Loucy (cell line): ENCODE measurements at regions not wholly inside any gene's neighbourhood (a gene's known extent, or its start where the extent isn't known, plus 50 kb on each side); places are given as distances from the start of the nearest gene placed in this dataset.

Source experiments
- H2AFZ ChIP-seq: fragments of 200-600 bp; sonication (generic); 2 replicates; pipeline ENCODE4 v1.6.0; 2016; ENCODE audit warnings: antibody characterized with exemption, mild to moderate bottlenecking, low read length, moderate library complexity
- H3F3A ChIP-seq: fragments of 200-600 bp; 2 replicates; pipeline ENCODE4 v1.6.0; 2016; ENCODE audit warnings: antibody characterized with exemption, low read depth, mild to moderate bottlenecking
- H3K27me3 ChIP-seq: fragments of 200-600 bp; sonication (generic); 2 replicates; pipeline ENCODE4 v1.6.1; 2014; ENCODE audit warnings: low read length, mild to moderate bottlenecking; ENCODE audit not compliant: insufficient read depth, poor library complexity, severe bottlenecking
- H3K36me3 ChIP-seq: fragments of 200-600 bp; sonication (generic); 2 replicates; pipeline ENCODE4 v1.6.1; 2016; ENCODE audit warnings: low read length; ENCODE audit not compliant: insufficient read depth
- H3K4me1 ChIP-seq: fragments of 200-600 bp; sonication (generic); 2 replicates; pipeline ENCODE4 v1.5.1; 2014; ENCODE audit warnings: low read length, mild to moderate bottlenecking; ENCODE audit not compliant: insufficient read depth, poor library complexity, severe bottlenecking
- H3K4me2 ChIP-seq: fragments of 200-600 bp; sonication (generic); 2 replicates; pipeline ENCODE4 v1.6.0; 2014; ENCODE audit warnings: antibody characterized with exemption, low read length, low read depth, mild to moderate bottlenecking; ENCODE audit not compliant: poor library complexity, severe bottlenecking
- H3K4me3 ChIP-seq: fragments of 200-600 bp; sonication (generic); 2 replicates; pipeline ENCODE4 v1.5.1; 2014; ENCODE audit warnings: low read length, mild to moderate bottlenecking, mixed read lengths; ENCODE audit not compliant: poor library complexity, severe bottlenecking
- H3K79me2 ChIP-seq: fragments of 200-600 bp; sonication (generic); 2 replicates; pipeline ENCODE4 v1.6.1; 2014; ENCODE audit warnings: low read length; ENCODE audit not compliant: insufficient read depth
- H3K9ac ChIP-seq: fragments of 200-600 bp; sonication (generic); 2 replicates; pipeline ENCODE4 v1.6.0; 2014; ENCODE audit warnings: mild to moderate bottlenecking, low read depth, low read length, moderate library complexity; ENCODE audit not compliant: poor library complexity, severe bottlenecking
- H3K9me2 ChIP-seq: fragments of 200-600 bp; sonication (generic); replicated peaks from 2 replicates; pipeline ENCODE4 v1.6.1; 2016; ENCODE audit warnings: low read depth, low read length, mixed read lengths
- H3K9me3 ChIP-seq: fragments of 200-600 bp; sonication (generic); 2 replicates; pipeline ENCODE4 v1.6.1; 2014; ENCODE audit warnings: mild to moderate bottlenecking, antibody characterized with exemption, low read length, low read depth; ENCODE audit not compliant: insufficient read depth
- H4K20me1 ChIP-seq: fragments of 200-600 bp; sonication (generic); 2 replicates; pipeline ENCODE4 v1.6.0; 2014; ENCODE audit warnings: antibody characterized with exemption, low read length, mild to moderate bottlenecking; ENCODE audit not compliant: insufficient read depth, poor library complexity, severe bottlenecking
- CTCF ChIP-seq: fragments of 200-600 bp; sonication (generic); conservative IDR thresholded peaks from 2 replicates; pipeline ENCODE4 v1.5.1; 2014; ENCODE audit warnings: mild to moderate bottlenecking, antibody characterized with exemption, low read length
- EZH2phosphoT487 ChIP-seq: fragments of 200-600 bp; IDR thresholded peaks from 2 replicates; pipeline ENCODE4 v1.6.1; 2018; ENCODE audit warnings: antibody characterized with exemption, mild to moderate bottlenecking, moderate library complexity, borderline replicate concordance

GRCh38 chr1:4344065-4344732, 310.2 kb upstream of the AJAP1 start:
- no peaks in the 10 kb centered on the region for H3K9me2 ChIP-seq
- no peak overlapping the region for H3K4me2 ChIP-seq
- H3K4me1 ChIP-seq = no peaks in the 10 kb centered on the region
- H3K36me3 ChIP-seq = no peaks in the 10 kb centered on the region
- H3K4me3 ChIP-seq = no peak overlapping the region
- H3K79me2 ChIP-seq = no peaks in the 10 kb centered on the region
- H3K9ac ChIP-seq = no peak overlapping the region
- peaks cover 11% of the 10 kb centered on the region; the same call in 1 of the 2 replicates for H3K9me3 ChIP-seq
- no peaks in the 10 kb centered on the region for H3F3A ChIP-seq
- no peak overlapping the region for H2AFZ ChIP-seq
- TF ChIP-seq EZH2phosphoT487 (no peak), CTCF (no peak)
- H3K27me3 ChIP-seq = no peaks in the 10 kb centered on the region
- H4K20me1 ChIP-seq = no peaks in the 10 kb centered on the region

GRCh38 chr1:4345094-4345493, 309.3 kb upstream of the AJAP1 start:
- H3K4me2 ChIP-seq = no peak overlapping the region

GRCh38 chr1:4346131-4346530, 308.3 kb upstream of the AJAP1 start:
- Histone ChIP-seq H2AFZ (no peak overlapping the region), H3K4me2 (no peak overlapping the region), H3K9me3 (peaks cover 6% of the 10 kb centered on the region; the same call in 1 of the 2 replicates), H3F3A (no peaks in the 10 kb centered on the region), H3K27me3 (no peaks in the 10 kb centered on the region), H3K9ac (no peak overlapping the region), H3K36me3 (no peaks in the 10 kb centered on the region), H3K9me2 (no peaks in the 10 kb centered on the region), H3K4me3 (no peak overlapping the region), H3K4me1 (no peaks in the 10 kb centered on the region), H3K79me2 (no peaks in the 10 kb centered on the region), H4K20me1 (no peaks in the 10 kb centered on the region)
- TF ChIP-seq EZH2phosphoT487 = no peak
- no peak for TF ChIP-seq CTCF

More at GRCh38 chr1:4345094-4345493, 309.3 kb upstream of the AJAP1 start:
- no peaks in the 10 kb centered on the region for H3K36me3 ChIP-seq
- no peaks in the 10 kb centered on the region for H3F3A ChIP-seq
- H3K79me2 ChIP-seq = no peaks in the 10 kb centered on the region
- TF ChIP-seq EZH2phosphoT487 (no peak), CTCF (no peak)
- H2AFZ ChIP-seq = no peak overlapping the region
- no peaks in the 10 kb centered on the region for H4K20me1 ChIP-seq
- H3K9ac ChIP-seq = no peak overlapping the region
- peaks cover 6% of the 10 kb centered on the region; the same call in 1 of the 2 replicates for H3K9me3 ChIP-seq
- no peaks in the 10 kb centered on the region for H3K4me1 ChIP-seq
- H3K9me2 ChIP-seq = no peaks in the 10 kb centered on the region
- no peaks in the 10 kb centered on the region for H3K27me3 ChIP-seq
- no peak overlapping the region for H3K4me3 ChIP-seq
